ENCODE measurements at regions not wholly inside any gene's neighbourhood (a gene's known extent, or its start where the extent isn't known, plus 50 kb on each side); places are given as distances from the start of the nearest gene placed in this dataset.

GRCh38 chr3:116871905-116872304 is 162.3 kb downstream of the TUSC7 start:
- no peak for TF ChIP-seq GATA3 (IDR thresholded peaks at IDR 0.05; ENCODE audit: low read depth, low read length)
- no peak for TF ChIP-seq GATA2 (IDR thresholded peaks at IDR 0.05; ENCODE audit: low read depth, low read length)

DNA sequence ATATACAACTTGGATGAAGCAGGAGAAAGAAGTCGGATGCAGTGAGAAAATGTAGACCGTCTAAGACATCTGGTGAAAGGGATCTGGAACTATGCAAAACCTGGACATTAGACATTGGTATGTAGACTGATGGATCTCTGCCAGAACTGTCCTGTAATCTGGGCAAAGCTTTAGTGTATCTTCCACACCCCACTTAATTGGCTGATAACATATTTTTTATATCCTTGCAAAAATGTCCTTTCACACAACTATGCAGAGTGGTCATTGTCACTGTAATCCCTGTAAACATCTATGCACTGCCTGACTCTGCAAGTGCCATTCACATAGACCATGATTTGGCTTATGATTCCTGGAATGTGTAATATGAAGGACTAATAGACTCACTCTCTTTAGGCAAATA is 163.1 kb downstream of the TUSC7 start:
- TF ChIP-seq GATA3 (IDR thresholded peaks at IDR 0.05; ENCODE audit: low read depth, low read length) (no peak), GATA2 (IDR thresholded peaks at IDR 0.05; ENCODE audit: low read depth, low read length) (no peak)

GRCh38 chr3:116873142-116873541 is 163.6 kb downstream of the TUSC7 start:
- TF ChIP-seq GATA3 (IDR thresholded peaks at IDR 0.05; ENCODE audit: low read depth, low read length) (no peak), GATA2 (IDR thresholded peaks at IDR 0.05; ENCODE audit: low read depth, low read length) (no peak)

- TF ChIP-seq GATA3 (IDR thresholded peaks at IDR 0.05; ENCODE audit: low read depth, low read length): no peak
- no peak for TF ChIP-seq GATA2 (IDR thresholded peaks at IDR 0.05; ENCODE audit: low read depth, low read length)
Measured at GRCh38 chr3:116877968-116878367, 168.4 kb downstream of the TUSC7 start.

- TF ChIP-seq GATA3 (IDR thresholded peaks at IDR 0.05; ENCODE audit: low read depth, low read length) (no peak), GATA2 (IDR thresholded peaks at IDR 0.05; ENCODE audit: low read depth, low read length) (no peak)
Measured at GRCh38 chr3:116886202-116886893, 176.8 kb downstream of the TUSC7 start.

GRCh38 chr3:116896116-116896515 is 186.5 kb downstream of the TUSC7 start:
- TF ChIP-seq GATA3 (IDR thresholded peaks at IDR 0.05; ENCODE audit: low read depth, low read length): no peak
- no peak for TF ChIP-seq GATA2 (IDR thresholded peaks at IDR 0.05; ENCODE audit: low read depth, low read length)

- TF ChIP-seq GATA3 (IDR thresholded peaks at IDR 0.05; ENCODE audit: low read depth, low read length) (no peak), GATA2 (IDR thresholded peaks at IDR 0.05; ENCODE audit: low read depth, low read length) (no peak)
Measured at GRCh38 chr3:116897382-116897781, 187.8 kb downstream of the TUSC7 start.

DNA sequence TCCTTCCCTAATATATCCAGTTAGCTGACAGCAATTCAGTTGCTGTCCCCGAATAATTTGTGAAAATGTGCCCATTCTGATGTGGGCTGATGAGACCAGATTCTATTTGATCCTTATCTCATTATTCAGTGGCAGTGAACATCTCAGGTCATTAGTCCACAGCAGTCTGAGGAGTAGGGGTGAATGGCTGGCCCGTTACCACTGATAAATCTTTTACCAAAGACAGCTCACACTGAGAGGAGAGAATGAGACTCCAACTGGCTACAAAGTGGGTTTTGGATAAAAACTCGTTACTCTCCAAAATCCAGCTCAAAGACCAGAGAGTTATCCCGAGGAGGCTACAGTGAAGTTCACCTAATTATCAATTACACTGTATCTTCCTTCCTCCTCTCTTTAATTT is 189.7 kb downstream of the TUSC7 start:
- no peak for TF ChIP-seq GATA3 (IDR thresholded peaks at IDR 0.05; ENCODE audit: low read depth, low read length)
- peak; percentile 31; the same call in 1 of the 2 replicates for TF ChIP-seq GATA2 (IDR thresholded peaks at IDR 0.05; ENCODE audit: low read depth, low read length)

- TF ChIP-seq GATA3 (IDR thresholded peaks at IDR 0.05; ENCODE audit: low read depth, low read length) (no peak), GATA2 (IDR thresholded peaks at IDR 0.05; ENCODE audit: low read depth, low read length) (no peak)
Measured at GRCh38 chr3:116905334-116905733, 195.8 kb downstream of the TUSC7 start.

GRCh38 chr3:116905794-116906193 is 196.2 kb downstream of the TUSC7 start:
- no peak for TF ChIP-seq GATA2 (IDR thresholded peaks at IDR 0.05; ENCODE audit: low read depth, low read length)
- TF ChIP-seq GATA3 (IDR thresholded peaks at IDR 0.05; ENCODE audit: low read depth, low read length): no peak

GRCh38 chr3:116912116-116912515 is 202.5 kb downstream of the TUSC7 start:
- TF ChIP-seq GATA3 (IDR thresholded peaks at IDR 0.05; ENCODE audit: low read depth, low read length): no peak
- TF ChIP-seq GATA2 (IDR thresholded peaks at IDR 0.05; ENCODE audit: low read depth, low read length): no peak

DNA sequence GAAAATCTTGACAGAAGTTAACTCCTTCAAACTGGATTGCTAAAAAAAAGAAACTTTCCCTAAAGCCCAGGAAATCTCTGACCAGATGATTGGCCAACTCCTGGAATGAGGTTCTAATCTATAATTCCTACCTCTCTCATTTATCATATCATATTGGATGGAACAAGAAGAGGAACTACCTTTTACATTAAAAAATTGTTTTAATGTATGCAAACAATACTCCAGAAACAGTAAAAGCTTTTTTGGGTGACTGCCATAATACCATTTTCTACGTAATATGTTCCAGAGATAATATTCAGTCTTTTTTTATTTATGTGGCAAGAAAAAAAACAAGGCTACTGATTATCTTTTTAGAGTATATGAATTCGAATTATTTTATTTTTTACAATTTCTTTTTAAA is 204.4 kb downstream of the TUSC7 start:
- TF ChIP-seq GATA3 (IDR thresholded peaks at IDR 0.05; ENCODE audit: low read depth, low read length): no peak
- no peak for TF ChIP-seq GATA2 (IDR thresholded peaks at IDR 0.05; ENCODE audit: low read depth, low read length)

- peak; percentile 79 for TF ChIP-seq GATA3 (IDR thresholded peaks at IDR 0.05; ENCODE audit: low read depth, low read length)
- peak; percentile 62; the same call in 1 of the 2 replicates for TF ChIP-seq GATA2 (IDR thresholded peaks at IDR 0.05; ENCODE audit: low read depth, low read length)
Measured at GRCh38 chr3:116916836-116917235, 207.3 kb downstream of the TUSC7 start.

- TF ChIP-seq GATA3 (IDR thresholded peaks at IDR 0.05; ENCODE audit: low read depth, low read length): no peak
- TF ChIP-seq GATA2 (IDR thresholded peaks at IDR 0.05; ENCODE audit: low read depth, low read length): no peak
Measured at GRCh38 chr3:116920826-116921610, 211.4 kb downstream of the TUSC7 start.

GRCh38 chr3:116927918-116928317 is 218.3 kb downstream of the TUSC7 start:
- TF ChIP-seq GATA2 (IDR thresholded peaks at IDR 0.05; ENCODE audit: low read depth, low read length): no peak
